CD4-positive, alpha-beta T cell treated with Interleukin-15 for 4 hours (primary cell): ENCODE measurements at regions not wholly inside any gene's neighbourhood (a gene's known extent, or its start where the extent isn't known, plus 50 kb on each side); places are given as distances from the start of the nearest gene placed in this dataset.
A peak's percentile ranks its signal among the peaks of the same experiment; 100 is the strongest.

ENCODE experiments used
- DNase-seq: peaks from one replicate; pipeline ENCODE4 v3.0.0-alpha.2; 2020; ENCODE audit warnings: low spot score

- no peak for DNase-seq
Observed at GRCh38 chr6:113414511-113414910, 442.6 kb upstream of the MARCKS start.

DNA sequence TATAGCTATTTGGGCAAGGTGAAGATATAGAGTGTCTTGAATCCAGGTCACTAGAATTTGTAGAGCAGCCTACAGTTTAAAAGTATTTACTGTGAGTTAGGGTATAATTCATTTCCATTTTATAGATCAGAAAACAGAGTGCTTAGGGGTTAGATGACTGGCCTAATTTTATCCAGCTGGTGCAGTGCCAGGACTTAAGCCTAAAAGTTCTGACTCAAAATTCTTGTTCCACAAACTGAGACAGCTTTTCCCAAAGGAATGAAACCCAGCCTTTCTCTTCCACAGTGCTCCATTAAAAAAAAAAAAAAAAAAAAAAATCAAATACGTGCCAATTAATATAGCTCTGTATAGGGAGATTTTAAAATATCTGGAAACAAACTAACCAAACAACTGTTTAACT is 441.0 kb upstream of the MARCKS start:
- no peak for DNase-seq

DNA sequence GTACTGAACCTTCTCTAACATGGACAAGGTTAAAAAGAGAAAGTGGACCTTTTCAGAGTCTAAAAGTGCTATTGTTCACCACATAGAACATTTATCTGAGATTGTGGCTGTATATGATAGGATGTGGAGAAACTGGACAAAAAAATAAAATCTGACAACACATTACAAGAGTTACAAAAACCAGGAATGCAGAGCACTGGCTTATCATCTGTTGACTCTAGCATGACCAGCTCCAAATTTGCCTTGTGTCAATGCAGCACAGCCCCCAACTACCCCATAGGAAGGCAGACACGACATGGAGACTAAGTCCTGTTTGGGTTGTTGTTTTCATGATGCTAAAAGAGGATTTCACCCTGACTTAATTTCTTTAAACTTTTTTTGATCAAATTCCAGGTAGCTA is 436.9 kb upstream of the MARCKS start:
- no peak for DNase-seq

- DNase-seq, result no peak
Observed at GRCh38 chr6:113421997-113422396, 435.1 kb upstream of the MARCKS start.

- DNase-seq, result no peak
Observed at GRCh38 chr6:113423956-113424355, 433.2 kb upstream of the MARCKS start.

DNA sequence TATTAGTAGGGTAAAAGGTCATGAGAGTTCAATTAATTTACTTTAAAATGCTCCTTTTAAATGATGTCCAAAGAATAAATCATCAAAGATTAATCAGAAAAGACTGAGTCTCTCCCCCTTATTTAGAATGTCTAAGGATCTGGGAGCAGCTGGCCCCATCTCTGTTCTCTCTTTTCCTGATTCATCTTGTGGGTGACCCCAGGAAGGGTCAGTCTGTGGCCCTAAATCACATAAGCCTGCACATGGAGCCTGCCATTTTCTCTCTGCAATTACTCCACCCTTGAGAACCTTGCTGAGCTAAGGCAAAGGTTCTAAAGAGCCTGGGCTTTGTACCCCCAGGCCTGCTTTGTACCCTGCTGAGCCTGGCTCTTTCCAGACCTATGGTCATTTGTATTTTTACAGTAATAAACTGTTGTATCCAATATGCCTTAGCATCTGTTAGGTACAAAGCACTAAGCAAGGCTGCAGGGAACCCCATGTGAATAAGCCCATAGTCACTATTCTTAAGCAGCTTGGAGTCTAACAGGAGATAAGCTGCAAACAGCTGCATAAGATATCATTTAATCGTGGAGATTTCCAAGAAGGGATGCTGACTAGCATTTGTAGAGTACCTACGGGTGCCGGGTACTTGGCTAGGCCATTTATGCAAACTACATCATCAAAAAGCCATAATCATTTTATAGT is 431.0 kb upstream of the MARCKS start:
- DNase-seq, result no peak

- no peak for DNase-seq
Observed at GRCh38 chr6:113427617-113428016, 429.5 kb upstream of the MARCKS start.

- no peak for DNase-seq
Observed at GRCh38 chr6:113428702-113429101, 428.4 kb upstream of the MARCKS start.

GRCh38 chr6:113432521-113433334 is 424.4 kb upstream of the MARCKS start:
- DNase-seq, result no peak

GRCh38 chr6:113433335-113433991 is 423.7 kb upstream of the MARCKS start:
- DNase-seq, result no peak

- DNase-seq, result no peak
Observed at GRCh38 chr6:113434641-113435040, 422.5 kb upstream of the MARCKS start.

DNA sequence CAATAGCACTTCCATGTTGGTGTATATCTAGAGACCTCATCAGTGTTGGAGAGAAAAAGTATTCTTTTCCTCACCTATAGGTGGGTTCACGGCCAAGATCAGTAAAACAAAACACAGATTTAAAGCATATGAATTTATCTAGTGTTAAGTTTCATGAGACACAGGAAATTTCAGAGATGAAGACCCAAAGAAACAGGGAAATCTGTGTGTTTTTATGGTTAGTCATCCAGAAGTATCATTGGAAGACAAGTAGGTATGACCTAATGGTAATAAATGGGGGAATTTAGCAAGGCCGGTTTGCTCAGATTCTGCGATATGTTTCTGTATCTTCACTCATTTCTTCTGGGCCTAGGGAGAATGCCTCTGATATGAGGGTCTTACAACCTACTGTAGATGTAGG is 419.6 kb upstream of the MARCKS start:
- DNase-seq, result no peak

GRCh38 chr6:113439866-113440265 is 417.3 kb upstream of the MARCKS start:
- DNase-seq, result no peak

GRCh38 chr6:113442040-113442439 is 415.1 kb upstream of the MARCKS start:
- DNase-seq, result no peak

- no peak for DNase-seq
Observed at GRCh38 chr6:113445201-113445600, 411.9 kb upstream of the MARCKS start.

GRCh38 chr6:113447088-113447831 is 409.9 kb upstream of the MARCKS start:
- DNase-seq, result peak; percentile 1

DNA sequence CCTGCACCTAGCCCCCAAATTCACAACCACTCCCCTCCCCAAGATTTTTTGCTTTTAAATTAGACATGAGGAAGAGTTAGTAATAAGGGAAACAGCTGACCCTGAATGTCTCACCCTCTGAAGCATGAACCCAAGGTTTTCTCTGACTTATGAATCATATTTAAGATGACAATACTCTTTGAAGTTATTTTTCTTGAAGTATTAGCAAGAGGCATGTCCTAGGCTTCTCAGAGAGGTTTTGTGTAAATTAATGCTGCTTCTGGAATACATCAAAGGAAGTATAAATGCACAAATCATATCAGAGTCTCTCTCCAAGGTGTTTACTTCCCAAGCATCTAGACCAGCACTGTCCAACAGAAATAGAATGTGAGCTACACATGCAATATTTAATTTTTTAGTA is 408.1 kb upstream of the MARCKS start:
- no peak for DNase-seq

- DNase-seq, result no peak
Observed at GRCh38 chr6:113450061-113450465, 407.1 kb upstream of the MARCKS start.

GRCh38 chr6:113451049-113451448 is 406.1 kb upstream of the MARCKS start:
- DNase-seq, result no peak

GRCh38 chr6:113457198-113457597 is 399.9 kb upstream of the MARCKS start:
- DNase-seq, result no peak

DNA sequence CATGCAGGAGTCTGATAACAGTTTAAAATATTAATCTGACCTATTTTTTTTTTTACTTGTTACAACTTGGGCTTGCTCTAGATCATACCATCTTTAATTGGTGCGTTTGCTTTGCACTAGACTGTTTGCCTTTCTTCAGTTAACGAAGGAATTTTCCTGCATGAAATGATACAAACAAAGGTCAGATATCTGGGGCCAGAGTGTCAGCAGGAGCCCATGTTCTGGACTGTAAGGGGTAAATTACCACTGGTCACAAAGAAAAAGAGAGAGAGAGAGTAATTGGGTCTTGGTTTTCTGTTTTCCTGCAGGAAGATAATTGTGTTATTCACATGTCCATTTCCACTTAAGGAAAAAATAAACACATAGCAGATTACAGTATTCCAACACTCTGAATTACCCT is 399.4 kb upstream of the MARCKS start:
- DNase-seq, result no peak

DNA sequence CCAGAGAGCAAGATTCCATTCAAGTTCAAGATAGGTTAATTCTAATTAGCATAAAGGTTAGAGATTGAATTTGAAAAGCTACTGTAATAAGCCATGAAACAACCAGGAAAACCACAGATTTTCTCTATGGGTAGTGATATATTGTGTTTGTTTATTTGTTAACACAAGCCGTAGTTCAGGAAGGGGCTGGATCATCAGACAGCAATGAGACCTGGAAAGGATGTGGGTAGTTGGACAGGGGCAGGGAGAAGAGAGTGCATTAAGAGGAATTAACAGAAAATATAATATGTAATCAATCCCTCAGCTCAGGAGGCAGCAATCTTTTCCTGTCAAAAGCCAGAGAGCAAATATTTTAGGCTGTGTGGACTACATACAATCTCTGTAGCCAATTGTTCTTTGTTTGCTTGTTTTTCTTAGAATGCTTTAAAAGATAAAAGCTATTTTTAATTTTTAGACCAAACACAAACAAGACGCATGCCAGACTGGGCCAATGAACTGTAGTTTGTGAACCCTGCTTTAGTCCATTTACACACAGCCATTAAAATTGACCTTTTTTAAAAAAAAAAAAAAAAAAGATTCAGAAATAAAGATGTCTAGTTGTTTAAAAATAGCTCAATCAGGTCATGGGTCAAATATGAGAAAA is 398.7 kb upstream of the MARCKS start:
- no peak for DNase-seq
